Amniotic stem cell (primary cell): ENCODE measurements at regions not wholly inside any gene's neighbourhood (a gene's known extent, or its start where the extent isn't known, plus 50 kb on each side); places are given as distances from the start of the nearest gene placed in this dataset.

Experiments
- DNase-seq: peaks from one replicate; lab custom pipeline; 2025; lab: John Stamatoyannopoulos, UW

DNA sequence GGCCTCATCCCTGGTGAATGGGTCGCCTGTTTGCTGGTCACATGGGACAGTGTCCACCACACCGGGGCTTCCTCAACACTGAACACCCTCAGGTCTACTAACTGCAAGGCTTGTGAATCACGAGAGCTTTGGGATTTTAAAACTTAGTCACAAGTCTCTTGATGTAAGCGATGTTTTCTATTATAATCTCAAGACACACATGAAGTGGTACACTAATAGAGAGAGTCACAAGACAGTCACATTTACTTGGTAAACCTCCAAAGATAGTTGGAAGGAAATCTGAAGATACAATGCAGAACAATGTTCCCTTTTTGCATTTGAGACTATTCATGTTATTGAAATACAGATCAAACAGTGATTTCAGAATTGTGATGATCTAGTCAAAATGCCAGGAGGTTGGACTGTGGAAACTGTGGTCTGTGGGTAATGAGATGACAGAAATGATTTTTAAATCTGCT is 233.1 kb upstream of the KLF6 start:
- no peak for DNase-seq

DNA sequence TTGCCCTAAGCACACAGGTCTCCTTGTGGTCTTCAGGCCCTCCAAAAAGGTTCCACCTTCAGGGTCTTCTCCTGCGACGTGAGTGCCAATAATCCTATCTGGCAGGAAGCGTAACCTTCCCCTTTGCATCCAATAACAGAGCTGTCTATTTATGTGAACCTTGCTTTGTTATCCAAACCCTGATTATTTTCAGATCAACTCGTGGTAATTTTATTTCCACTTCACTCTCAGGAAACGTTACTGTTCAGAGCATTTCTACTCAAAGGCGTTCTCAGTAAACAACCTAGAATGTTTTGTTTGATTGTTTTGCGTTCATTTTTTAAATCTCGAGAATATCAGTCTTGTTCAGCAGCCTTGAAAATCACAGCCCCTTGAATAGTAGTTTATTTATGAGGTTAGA is 232.3 kb upstream of the KLF6 start:
- DNase-seq: no peak

DNA sequence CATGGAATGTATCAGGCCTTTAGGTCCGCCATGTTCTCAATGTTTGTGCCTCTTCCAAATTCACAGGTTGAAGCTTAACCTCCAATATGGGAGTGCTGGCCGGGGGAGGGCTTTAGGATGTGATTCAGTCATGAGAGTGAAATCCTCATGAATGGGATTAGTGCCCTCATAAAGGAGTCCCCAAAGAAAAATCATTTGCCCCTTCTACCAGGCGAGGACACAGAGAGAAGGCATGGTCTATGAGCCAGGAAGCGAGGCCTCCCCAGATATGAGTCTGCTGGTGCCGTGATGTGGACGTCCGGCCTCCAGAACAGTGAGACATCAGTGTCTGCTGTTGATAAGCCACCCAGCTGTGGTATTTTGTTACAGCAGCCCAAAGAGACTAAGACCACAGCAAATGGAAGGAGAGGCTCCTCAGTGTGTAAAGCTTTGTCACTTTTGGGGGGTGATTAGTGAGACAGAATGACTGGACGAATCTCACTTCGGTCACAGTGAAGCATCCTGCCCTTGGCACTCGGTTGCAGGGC is 231.3 kb upstream of the KLF6 start:
- no peak for DNase-seq

DNA sequence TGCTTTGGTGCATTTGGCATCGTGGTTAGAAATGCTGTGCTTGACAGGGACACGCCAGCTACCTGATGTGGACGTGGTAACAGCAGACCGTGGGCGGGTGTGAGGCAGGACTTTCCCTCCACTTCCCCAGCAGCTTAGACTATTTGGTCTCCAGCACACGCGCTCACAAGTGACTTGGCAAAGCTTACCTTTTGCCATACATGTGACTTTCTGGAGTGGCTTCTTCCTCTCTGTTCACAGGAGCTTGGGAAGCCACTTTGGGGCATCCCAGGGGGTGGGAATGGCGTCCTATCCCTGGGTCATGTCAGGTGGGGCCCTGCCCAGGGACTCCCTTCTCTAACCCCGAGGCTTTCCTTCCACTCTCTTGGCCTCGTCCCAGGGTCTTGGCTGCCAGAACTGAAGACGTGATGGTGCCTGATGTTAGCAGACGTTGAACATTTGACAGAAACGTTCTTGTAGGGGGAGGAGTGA is 228.7 kb upstream of the KLF6 start:
- no peak for DNase-seq

DNA sequence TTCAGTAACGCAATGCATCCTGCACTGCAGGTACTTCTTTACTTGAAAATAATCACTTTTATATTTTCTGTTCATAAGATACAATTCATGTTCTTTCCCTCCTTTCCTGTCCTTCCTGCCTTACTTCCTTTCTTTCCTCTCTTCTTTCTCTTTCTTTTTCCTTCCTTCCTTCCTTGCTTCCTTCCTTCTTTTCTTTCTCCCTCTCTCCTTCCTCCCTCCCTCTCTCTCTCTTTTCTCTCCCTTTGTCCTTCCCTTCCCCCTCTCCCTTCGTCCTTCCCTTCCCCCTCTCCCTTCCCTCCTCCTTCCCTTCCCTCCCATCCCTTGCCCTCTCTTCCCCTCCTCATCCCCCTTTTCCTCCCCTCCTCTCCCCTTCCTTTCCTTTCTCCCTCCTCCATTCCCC is 227.8 kb upstream of the KLF6 start:
- DNase-seq: no peak

DNA sequence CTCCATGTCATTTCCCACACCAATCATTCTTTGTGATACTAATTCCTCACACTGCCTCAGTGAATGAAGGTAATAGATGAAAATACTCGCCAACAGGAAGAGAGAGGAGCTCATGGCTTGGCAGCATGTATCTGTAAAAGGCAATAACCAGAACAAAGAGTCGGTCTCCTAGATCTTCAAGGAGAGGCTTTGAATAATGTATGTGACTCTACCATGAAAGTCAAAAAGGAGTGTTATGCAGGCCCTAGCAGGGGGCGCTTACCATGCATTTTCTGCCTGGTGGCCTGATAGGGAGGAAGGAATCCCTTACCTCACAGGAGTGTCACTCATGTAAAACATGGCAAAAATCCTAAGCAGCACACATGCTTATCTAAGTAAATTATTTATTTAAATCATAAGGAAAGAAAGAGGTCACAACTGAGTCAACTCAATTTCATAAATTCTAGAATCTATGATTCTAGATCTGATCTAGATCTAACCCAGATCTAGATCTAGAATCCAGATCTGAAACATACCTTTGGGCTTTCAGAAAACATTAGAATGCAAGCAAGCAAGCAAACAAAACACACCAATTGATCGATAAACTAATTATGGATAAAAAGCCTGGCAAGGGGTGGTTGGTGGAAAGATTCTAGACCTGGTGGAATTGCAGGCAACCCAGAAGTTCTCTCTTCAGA is 226.3 kb upstream of the KLF6 start:
- no peak for DNase-seq

DNA sequence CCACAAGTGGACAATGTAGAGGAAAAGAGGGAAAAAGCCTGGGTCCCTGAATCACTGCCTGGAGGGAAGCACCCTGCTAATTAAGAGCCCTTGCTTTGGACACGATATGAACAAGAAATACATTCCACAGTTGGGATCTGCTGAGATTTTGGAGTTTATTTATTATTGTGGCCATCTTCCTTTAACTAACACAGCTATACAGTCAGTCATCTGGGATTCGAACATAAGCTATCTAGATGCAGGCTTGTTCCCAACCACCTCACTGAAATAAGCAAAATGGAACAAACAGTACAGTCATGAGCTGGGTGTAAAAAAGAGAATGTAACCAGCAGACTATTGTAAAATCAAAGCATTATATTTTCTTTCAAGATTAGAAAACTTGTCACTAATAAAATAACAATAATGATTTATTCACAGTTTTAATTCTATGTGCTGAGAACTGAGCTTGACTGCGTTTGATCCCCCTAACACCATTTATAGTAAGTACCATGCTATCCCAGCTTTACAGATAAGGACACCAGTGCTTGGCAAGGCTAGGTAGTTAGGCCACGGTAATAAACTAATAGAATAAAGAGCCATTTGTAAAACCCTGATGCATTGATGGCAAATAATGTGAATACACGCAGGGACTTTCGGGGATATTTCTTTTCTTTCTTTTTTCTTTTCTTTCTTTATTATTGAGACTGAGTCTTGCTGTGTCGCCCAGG is 223.8 kb upstream of the KLF6 start:
- no peak for DNase-seq

DNA sequence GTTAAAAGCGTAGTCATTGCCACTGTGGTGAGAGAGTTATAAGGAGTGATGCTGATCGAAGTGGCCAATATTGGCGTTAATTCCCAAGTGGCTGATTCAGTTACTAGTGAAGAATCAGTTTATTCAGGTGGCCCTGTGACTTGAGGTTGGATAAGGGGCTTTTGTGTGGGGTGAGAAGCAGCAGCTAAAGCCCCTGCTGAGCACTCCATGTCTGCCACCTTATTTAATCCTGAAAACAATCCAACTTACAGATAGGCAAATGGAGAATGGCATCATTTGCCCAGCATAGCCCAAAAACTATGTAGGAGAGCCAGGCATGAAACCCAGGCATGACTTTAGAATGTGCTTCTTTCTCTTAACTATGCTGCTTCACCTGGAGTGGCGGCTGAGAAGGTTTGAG is 222.8 kb upstream of the KLF6 start:
- DNase-seq: no peak

DNA sequence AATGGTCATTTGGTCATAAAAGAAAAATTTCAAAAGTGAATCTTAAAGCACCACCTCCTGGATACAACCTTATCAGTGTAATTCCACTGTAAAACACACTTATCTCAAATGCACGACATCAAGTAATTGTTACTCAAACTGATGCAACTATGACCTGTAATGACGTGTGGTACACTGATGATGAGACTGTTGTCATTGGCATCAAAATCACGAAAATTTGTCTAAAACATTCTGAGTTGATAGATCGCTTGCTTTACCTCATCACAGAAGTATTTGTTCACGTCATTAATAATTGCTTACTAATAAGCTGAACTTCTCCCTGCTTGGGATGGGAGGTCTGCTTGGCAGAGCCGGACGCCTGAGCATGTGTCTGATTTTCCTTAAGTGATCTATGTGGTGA is 221.8 kb upstream of the KLF6 start:
- no peak for DNase-seq

DNA sequence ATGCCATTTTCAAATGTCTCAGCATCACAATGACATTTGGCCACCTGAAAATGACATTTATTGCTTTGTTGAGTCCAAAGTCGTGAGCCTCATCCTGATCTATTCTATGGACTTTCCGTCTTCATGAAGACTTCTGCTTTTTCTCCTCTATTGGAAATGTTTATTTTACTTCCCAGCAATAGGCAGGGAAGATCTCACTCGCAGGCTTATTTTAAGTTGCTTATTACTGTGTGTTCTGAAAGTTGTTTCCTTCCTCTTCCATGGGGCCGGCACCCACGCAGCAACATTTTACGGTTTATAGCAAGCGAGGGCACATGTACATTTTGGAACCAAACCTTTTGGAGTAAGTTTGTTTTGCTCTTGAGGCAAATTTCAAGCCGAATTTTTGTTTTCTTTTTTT is 221.0 kb upstream of the KLF6 start:
- no peak for DNase-seq

DNA sequence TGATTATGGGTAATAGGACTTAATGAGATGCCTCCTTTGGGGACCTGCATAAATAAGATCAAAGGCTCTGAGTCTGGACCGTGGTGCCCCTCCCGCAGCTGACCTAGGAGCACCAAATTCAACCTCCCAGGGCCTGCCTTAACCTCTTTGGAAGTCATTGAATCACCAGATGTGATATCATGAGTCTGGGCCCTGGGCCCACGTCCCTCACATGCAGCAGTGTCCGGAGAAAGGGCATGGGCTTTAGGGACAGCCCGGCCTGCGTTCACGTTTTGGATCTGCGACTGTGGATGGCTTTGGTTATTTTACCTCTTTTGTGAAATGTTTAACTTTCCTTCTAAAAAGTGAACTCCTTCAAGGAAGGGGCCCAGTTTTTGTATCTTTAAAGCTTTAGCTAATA is 220.0 kb upstream of the KLF6 start:
- DNase-seq: no peak

DNA sequence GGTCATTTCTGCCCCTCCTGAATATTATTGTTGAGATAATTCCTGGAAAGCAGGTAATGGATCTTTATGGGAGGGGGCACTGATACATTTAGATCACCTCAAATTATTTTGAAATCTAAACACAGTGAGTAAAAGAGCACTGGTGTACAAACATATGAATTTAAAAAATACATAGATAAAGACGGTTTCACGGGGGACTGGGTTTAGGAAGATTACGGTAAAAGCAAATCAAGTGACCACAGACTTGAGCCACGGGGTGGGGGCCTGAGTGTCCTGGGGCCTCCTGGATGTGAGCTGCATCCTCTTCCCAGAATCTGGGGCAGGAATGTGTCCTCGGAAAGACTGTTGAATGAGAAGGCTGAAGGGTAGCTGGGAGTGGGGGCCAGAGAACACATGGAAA is 219.1 kb upstream of the KLF6 start:
- no peak for DNase-seq

DNA sequence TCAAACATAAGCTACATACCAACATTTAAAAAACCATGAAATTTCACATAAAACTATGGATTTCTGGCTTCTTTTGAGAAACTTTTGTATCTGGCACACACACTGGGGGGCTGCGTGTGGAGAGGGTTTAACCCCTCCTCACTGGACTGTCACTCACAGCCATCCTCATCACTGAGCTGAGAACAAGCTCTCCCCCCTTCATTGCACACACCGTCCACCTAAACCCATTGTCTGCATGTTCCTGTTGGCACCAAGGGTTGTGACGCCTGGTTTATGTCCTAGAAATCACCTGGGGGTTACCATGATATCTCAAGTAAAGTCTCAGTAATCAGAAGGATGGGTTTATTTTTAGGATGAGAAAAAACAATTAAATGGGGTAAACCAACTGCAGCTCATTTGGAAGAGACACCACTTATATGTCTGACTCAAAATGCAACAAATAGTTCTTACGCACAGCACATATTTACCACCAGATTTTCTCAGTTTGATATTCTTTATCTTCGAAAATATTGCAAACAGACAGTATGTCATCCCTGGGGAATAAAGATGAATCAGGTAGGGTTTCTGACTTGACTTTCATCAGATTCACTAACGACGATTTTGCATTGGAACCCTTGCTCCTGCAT is 218.5 kb upstream of the KLF6 start:
- DNase-seq: no peak

DNA sequence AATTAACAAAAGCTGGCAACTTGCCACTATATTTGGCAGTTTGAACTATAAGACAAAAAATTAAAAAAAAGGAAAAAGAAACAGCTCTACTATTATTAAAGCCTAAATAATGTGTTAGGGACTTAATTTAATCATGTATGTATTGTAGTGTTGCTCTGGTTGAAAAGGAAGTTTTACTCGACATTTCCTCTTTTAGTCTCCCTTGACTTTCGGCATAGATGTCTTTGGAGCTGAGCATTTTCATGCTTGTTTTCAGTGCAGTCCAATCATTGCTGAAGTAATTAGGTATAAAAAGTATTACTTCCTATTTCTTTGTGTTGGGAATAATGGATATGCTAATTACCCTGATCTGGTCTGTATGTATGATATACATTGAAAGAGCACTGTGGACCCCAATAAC is 216.8 kb upstream of the KLF6 start:
- no peak for DNase-seq

DNA sequence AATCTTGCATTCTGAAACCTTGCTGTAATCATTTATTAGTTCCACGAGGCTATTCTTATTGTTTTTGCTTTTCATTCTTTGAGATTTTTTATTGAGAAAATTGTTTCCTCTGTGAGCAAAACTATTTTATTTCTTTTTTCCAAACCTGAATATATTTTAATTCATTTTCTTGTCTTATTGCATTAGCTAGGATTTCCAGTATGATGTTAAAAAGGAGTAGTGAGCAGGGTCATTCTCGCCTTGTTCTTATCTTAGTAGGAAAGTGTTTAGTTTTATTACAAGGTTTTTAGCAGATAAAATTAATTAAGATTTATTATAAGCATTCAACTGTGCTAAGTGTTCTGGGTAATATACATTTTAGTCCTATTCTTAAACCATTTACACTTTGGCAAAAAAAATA is 214.6 kb upstream of the KLF6 start:
- DNase-seq: no peak

DNA sequence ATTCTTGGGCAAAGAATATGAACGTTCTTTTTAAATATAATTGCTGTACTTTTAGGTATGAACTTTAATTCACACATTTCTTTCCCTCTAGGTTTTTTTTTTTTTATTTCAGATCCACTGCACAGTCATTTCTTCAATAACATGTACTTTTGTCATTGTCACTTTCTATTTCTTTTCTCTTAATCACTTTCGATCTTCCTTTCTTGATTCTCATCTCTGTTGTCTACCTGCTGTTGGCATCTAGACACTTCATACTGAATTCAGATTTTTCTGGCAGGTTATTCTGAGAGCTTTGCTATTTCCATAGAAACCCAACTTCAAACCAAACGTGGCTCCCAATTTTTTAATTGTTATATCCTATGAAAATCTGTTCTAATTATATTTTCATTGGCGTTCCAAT is 211.7 kb upstream of the KLF6 start:
- DNase-seq: no peak

DNA sequence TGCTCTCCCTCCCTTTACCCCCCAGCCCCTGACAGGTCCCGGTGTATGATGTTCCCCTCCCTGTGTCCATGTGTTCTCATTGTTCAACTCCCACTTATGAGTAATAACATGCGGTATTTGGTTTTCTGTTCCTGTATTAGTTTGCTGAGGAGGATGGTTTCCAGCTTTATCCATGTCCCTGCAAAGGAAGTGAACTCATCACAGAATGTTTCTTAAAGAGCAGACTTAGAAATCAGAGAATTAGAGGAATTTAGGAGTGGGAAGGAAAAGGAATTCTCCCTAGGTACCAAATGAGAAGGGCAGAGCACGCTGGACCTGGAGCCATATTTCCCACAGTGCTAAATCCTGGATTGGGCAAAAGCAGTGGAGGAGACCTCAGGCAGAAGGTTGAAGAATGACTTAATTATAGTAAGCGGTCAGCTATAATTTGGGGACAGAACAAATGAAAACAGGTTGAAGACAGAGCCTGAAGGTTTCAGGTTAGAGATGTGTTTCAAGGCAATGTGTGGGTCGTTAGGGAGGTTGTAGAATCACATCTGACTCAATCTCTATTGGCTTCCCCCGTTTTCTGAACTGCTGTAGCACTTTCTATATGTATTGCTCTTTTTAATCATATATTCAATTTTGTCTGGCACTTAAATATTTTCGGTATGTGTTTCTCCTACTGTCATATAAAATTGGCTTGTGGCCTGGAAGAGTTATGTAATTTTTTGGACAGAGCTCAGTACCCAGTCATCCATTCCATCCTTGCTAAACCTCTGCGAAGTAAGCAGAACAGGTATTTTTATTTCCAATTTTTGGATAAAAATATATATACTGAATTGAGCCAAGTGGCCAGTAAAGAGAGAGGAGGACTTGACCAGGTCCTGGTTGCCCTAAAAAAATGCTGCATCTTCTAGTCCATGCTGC is 210.5 kb upstream of the KLF6 start:
- DNase-seq: no peak

DNA sequence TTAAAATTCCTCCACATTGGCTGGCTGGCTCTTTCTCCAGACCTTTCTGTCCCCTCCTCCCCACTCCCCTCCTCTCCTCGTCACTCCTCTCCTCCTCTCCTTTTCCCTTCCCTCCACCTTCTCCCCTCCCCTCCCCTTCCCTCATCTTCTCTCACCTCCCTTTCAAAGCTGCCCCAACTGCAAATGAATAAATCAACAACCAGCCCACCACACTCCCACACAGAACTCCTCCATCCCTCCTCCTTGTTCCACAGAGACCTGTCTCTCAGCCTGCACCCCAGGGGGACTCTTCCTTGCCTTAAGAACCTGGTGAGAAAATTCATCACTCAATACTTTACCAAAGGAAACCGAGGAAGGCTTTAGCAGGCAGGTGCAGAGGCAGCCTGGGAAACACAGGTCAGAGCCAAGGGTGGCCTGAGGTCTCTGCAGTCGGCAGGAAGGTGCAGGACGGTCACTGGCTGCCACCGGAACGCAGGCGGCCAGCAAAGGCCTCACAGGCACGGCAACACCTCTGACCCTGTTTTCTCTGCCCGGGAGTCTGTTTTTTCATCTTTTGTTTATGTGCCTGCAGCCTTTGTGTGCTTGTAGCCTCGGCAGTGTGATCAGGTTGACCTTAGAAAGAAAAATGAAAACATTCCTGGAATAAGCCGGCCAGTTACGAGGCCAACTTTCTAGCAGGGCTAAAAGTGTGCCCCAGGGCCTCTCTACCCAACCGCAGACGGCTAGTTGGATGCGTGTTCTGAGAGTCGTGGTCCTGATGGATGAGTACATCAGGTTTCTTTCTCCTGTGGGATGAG is 207.6 kb upstream of the KLF6 start:
- DNase-seq: no peak

DNA sequence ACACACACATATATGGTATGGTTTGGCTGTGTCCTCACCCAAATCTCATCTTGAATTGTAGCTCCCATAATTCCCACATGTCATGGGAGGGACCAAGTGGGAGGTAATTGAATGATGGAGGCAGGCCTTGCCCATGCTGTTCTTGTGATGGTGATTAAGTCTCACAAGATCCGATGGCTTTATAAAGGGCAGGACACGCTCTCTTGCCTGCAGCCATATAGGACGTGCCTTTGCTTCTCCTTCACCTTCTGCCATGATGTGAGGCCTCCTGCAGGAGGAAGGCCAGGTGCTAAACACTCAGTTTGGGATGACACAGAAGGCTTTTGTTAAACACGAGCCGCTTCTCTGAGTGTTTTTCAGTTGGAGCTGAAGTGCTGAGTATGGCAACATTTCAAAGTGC is 205.3 kb upstream of the KLF6 start:
- DNase-seq: no peak

DNA sequence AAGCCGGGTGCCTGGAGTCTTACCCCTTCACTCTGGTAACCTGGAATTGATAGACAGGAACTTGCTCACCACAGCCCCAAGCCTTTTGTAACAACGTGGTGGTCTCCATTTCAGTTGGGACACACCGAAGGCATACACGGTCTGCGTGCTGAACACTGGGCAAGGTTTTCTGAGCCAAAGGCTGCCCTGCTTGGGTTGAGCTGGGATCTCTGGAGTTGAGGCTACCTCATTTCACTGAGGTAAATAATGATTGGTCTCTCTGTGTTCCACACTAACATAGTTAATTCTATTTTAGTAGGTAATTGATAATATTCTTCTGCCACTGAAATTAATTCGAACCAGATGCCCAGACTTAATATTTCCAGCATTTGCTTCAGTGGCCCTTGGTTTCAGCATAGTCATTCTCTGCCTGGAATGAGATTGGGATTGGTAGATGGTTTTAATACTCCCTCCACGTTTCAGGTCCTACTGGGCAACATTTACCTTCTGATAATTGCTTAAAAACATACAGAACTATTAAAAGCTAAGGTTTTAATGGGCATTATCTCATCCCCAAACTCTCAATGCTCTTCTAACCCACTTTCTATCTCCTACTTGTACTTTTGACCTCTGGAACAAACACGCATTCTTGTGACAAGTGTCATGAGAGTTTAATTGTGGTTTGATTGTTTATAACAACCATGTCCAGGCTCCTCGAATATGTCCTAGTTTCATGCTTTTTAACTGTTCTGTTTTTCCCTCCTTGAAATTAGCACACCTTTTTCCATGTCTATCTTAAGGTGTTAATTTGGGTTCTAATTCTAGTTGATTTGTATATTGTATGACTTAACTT is 202.3 kb upstream of the KLF6 start:
- DNase-seq: no peak
